A549 (cell line): ENCODE measurements at regions not wholly inside any gene's neighbourhood (a gene's known extent, or its start where the extent isn't known, plus 50 kb on each side); places are given as distances from the start of the nearest gene placed in this dataset.

Source experiments
- BHLHE40 ChIP-seq: IDR thresholded peaks from 2 replicates; pipeline ENCODE4 v1.6.1; 2012; ENCODE audit warnings: low read depth, low read length, inconsistent platforms
- CEBPB ChIP-seq, 2 experiments: fragments of >200 bp in 1 of 2; sonication (Bioruptor Twin) in 1 of 2; formaldehyde crosslinking in 1 of 2; IDR thresholded peaks; 2 replicates each; pipeline ENCODE4 v1.6.1; 2012 to 2016
- CTCF ChIP-seq: fragments of >200 bp; sonication (Bioruptor Twin); formaldehyde crosslinking; IDR thresholded peaks from 3 replicates; pipeline ENCODE4 v1.5.1; 2016
- EP300 ChIP-seq, 2 experiments: fragments of >200 bp; sonication (Bioruptor Twin); formaldehyde crosslinking; IDR thresholded peaks; 2 replicates in 1 of 2; 3 replicates in 1 of 2; pipeline ENCODE4 v1.6.1; 2016 to 2017
- PBX3 ChIP-seq: IDR thresholded peaks from 2 replicates; pipeline ENCODE4 v1.6.1; 2012
- POLR2A ChIP-seq: IDR thresholded peaks from 2 replicates; pipeline ENCODE4 v1.6.1; 2012; ENCODE audit warnings: mild to moderate bottlenecking, low read length
- ZFP36 ChIP-seq: fragments of 450-650 bp; IDR thresholded peaks from 2 replicates; pipeline ENCODE4 v1.6.1; 2014; ENCODE audit warnings: borderline replicate concordance; ENCODE audit not compliant: partially characterized antibody
- TF ChIP-seq, protein P1 (sequence below): fragments of >200 bp; sonication (Bioruptor Twin); formaldehyde crosslinking; IDR thresholded peaks from 3 replicates; pipeline ENCODE4 v1.6.1; 2016

DNA sequence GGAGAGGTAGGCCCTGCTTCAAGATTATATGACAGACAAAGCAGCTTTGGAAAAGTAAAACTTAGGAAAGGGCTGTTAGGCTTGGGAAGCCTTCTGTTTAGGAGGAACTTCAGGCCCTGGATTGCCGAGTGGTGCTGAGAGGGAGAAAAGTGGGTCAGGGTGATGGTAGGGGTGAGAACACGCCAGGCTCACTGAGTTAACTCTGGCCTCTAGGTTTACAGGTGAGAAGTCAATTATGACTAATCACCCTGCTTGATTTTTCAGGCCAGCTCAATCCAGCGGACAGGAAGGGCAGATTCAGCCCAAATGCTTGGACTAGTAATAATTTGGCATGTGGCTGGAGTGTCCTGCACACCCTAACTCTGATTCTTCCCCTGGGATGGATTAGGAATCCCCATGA lies 365.1 kb upstream of the LMCD1 start:
- TF ChIP-seq CTCF (no peak), ZFP36 (no peak), POLR2A (no peak), BHLHE40 (no peak), EP300 (IDR thresholded peaks at IDR 0.05) (no peak), CEBPB (IDR thresholded peaks at IDR 0.05) (no peak), PBX3 (no peak)
- TF ChIP-seq, protein P1, sequence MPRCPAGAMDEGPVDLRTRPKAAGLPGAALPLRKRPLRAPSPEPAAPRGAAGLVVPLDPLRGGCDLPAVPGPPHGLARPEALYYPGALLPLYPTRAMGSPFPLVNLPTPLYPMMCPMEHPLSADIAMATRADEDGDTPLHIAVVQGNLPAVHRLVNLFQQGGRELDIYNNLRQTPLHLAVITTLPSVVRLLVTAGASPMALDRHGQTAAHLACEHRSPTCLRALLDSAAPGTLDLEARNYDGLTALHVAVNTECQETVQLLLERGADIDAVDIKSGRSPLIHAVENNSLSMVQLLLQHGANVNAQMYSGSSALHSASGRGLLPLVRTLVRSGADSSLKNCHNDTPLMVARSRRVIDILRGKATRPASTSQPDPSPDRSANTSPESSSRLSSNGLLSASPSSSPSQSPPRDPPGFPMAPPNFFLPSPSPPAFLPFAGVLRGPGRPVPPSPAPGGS, result no peak
